Progenitor cell of endocrine pancreas (in vitro differentiated cells): ENCODE measurements at regions not wholly inside any gene's neighbourhood (a gene's known extent, or its start where the extent isn't known, plus 50 kb on each side); places are given as distances from the start of the nearest gene placed in this dataset.

Experiments used
- DNase-seq: peaks from one replicate; pipeline ENCODE4 v3.0.0; 2021; ENCODE audit warnings: low spot score; ENCODE audit not compliant: unreplicated experiment
- H3K27ac Mint-ChIP-seq: 2 replicates; pipeline ENCODE4 v1.8.0; 2021; ENCODE audit warnings: mild to moderate bottlenecking, moderate library complexity, mixed read lengths
- H3K27me3 Mint-ChIP-seq: 2 replicates; pipeline ENCODE4 v1.8.0; 2021; ENCODE audit warnings: mixed read lengths
- H3K36me3 Mint-ChIP-seq: 2 replicates; pipeline ENCODE4 v1.8.0; 2022; ENCODE audit warnings: mixed read lengths; ENCODE audit not compliant: insufficient read depth
- H3K4me1 Mint-ChIP-seq: 2 replicates; pipeline ENCODE4 v1.8.0; 2021; ENCODE audit warnings: low read depth, mixed read lengths
- H3K4me3 Mint-ChIP-seq: 2 replicates; pipeline ENCODE4 v1.8.0; 2021; ENCODE audit warnings: low read depth, mild to moderate bottlenecking, moderate library complexity, mixed read lengths
- H3K9me3 Mint-ChIP-seq: 2 replicates; pipeline ENCODE4 v1.8.0; 2021; ENCODE audit warnings: low read depth, mixed read lengths
- TF ChIP-seq, protein P1 (sequence below): fragments of 200-600 bp; sonication (generic); IDR thresholded peaks from one replicate; pipeline ENCODE4 v1.5.0; 2021; ENCODE audit warnings: antibody characterized with exemption, mild to moderate bottlenecking; ENCODE audit not compliant: unreplicated experiment

DNA sequence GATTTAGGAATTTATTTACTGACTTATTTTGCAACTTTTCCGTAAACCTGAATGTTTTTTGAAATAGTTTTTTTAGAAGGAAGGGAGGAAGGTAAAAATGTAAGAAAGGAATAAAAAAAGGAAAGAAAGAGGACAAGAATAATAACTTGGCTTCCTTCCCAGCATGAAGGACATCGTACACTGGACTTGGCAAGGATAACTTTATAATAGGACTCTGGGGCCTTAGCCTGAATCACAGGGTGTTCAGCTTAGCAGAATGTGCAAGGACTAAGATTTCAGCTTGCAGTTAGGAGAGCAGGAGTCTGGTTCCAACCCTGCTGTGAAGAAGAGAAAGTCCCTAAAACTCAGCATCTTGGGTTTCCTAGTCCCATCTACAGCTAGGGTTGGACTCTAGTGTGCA, 1053.3 kb downstream of the VRK1 start:
- DNase-seq: no peak
- Mint-ChIP-seq H3K27me3 (peaks cover 6% of the 10 kb centered on the region), H3K27ac (no peak overlapping the region), H3K4me3 (no peak overlapping the region), H3K9me3 (no peaks in the 10 kb centered on the region), H3K4me1 (peaks cover 26% of the 10 kb centered on the region), H3K36me3 (no peaks in the 10 kb centered on the region)
- TF ChIP-seq, protein P1, sequence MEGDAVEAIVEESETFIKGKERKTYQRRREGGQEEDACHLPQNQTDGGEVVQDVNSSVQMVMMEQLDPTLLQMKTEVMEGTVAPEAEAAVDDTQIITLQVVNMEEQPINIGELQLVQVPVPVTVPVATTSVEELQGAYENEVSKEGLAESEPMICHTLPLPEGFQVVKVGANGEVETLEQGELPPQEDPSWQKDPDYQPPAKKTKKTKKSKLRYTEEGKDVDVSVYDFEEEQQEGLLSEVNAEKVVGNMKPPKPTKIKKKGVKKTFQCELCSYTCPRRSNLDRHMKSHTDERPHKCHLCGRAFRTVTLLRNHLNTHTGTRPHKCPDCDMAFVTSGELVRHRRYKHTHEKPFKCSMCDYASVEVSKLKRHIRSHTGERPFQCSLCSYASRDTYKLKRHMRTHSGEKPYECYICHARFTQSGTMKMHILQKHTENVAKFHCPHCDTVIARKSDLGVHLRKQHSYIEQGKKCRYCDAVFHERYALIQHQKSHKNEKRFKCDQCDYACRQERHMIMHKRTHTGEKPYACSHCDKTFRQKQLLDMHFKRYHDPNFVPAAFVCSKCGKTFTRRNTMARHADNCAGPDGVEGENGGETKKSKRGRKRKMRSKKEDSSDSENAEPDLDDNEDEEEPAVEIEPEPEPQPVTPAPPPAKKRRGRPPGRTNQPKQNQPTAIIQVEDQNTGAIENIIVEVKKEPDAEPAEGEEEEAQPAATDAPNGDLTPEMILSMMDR: no peak

DNA sequence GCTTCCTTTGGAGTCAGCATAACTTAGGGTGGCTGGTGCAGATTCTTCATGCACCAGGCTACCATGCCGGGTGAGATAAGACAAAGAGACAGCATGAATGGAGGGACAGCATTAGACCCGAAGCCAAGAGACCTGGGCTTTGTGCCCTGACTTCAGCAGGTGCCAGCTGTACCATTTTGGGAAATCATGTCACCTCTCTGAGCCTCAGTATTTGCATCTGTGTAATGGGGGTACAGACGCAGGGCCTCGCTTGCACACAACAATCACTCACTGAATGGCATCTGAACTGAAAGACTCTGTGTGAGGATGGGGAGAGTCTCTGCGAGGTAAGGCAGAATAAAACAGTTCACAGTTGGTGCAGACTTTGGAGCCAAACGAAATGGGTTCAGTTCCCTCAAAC, 1053.7 kb downstream of the VRK1 start:
- Mint-ChIP-seq H3K9me3 (no peaks in the 10 kb centered on the region), H3K27ac (no peak overlapping the region), H3K27me3 (peaks cover 6% of the 10 kb centered on the region), H3K4me1 (peaks cover 27% of the 10 kb centered on the region), H3K36me3 (no peaks in the 10 kb centered on the region), H3K4me3 (no peak overlapping the region)
- TF ChIP-seq, protein P1: no peak
- DNase-seq: no peak

DNA sequence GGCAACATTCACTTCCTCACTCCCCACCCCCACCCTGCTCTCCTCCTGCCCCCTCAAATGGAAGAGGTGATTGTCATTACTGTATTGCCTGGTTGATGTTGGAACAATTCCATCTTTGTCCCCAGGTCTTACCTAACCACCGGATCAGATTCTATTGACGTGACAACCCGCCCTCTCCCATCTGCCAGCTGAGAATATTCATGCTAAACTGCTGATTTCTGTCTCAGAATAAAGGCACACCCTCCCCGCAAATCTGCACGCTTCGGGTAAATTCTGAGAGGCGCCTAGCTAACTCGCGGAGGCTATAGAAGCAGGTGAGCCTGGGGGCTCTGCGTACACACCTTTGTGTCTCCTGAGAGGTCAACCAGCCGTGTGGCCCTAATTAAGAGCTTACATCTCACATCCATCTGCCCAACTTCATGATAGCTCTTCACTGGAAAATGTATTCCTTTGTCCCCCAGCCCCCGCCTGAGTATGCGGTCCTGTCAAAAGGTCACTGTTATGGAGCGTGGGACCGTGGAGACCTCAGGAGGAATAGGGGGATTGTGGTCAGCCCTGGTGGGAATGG, 1054.3 kb downstream of the VRK1 start:
- Mint-ChIP-seq H3K4me3 (no peak overlapping the region), H3K4me1 (peaks cover 31% of the 10 kb centered on the region), H3K27me3 (peaks cover 6% of the 10 kb centered on the region)

DNA sequence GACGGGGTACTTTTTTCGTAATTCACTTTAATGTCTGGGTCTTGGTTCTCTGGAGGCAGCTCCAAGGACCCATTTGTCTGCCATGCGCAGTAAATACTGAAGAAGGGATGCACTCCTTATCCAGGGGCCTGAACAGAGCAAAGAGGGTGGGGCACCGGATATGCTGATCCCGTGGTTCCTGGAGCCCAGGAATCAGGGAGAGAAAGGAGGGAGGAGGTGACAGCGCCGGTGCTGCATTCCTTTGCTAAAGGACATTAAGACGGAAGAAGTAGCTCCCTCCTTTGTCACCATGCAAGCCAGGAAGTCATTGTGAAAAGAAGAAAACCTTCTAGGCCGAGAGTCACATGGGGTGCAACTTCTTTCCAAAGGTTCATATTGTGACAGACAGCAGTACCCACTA, 1057.7 kb downstream of the VRK1 start:
- peaks cover 6% of the 10 kb centered on the region for H3K27me3 Mint-ChIP-seq
- H3K27ac Mint-ChIP-seq: no peak overlapping the region
- no peaks in the 10 kb centered on the region for H3K9me3 Mint-ChIP-seq
- TF ChIP-seq, protein P1: no peak
- H3K36me3 Mint-ChIP-seq: no peaks in the 10 kb centered on the region
- H3K4me1 Mint-ChIP-seq: peaks cover 28% of the 10 kb centered on the region
- no peak for DNase-seq
- H3K4me3 Mint-ChIP-seq: no peak overlapping the region

More for the DNA sequence above, 1054.3 kb downstream of the VRK1 start:
- Mint-ChIP-seq H3K36me3 (no peaks in the 10 kb centered on the region), H3K27ac (no peak overlapping the region), H3K9me3 (no peaks in the 10 kb centered on the region)
- TF ChIP-seq, protein P1: no peak
- no peak for DNase-seq

DNA sequence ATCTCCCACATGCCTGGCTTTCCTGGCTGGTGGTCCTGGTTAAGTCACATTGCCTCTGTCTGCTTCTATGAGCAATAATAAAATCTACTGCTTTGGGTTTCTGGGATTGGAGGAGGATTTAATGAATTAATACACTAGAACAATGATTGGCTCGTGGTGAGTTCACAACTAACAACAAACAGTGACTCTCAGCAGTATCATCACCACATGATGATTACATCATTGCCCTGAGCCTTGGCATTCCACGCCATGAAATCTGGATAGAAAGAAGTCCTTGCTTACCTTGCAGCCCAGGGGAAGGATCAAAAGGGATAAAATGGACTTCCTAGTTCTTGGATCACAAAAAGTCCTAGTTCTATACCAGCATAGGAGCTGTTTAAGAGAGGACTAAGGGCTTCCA, 1069.0 kb downstream of the VRK1 start:
- Mint-ChIP-seq H3K27ac (no peak overlapping the region), H3K9me3 (peaks cover 4% of the 10 kb centered on the region), H3K4me3 (no peak overlapping the region), H3K27me3 (peaks cover 3% of the 10 kb centered on the region), H3K36me3 (no peaks in the 10 kb centered on the region), H3K4me1 (peaks cover 8% of the 10 kb centered on the region)
- TF ChIP-seq, protein P1: no peak
- DNase-seq: no peak
